GM21723 (cell line): ENCODE measurements at regions not wholly inside any gene's neighbourhood (a gene's known extent, or its start where the extent isn't known, plus 50 kb on each side); places are given as distances from the start of the nearest gene placed in this dataset.
"Not testable (repeated sequence)": the region's sequence is repeated elsewhere in the genome, so short reads cannot be mapped to it uniquely, and the experiment has no call there.

Experiments used
- ATAC-seq: cut with Tn5 transposase; IDR thresholded peaks from one replicate; pipeline ENCODE4 v1.9.1; 2021; ENCODE audit warnings: mild to moderate bottlenecking, moderate library complexity; ENCODE audit not compliant: unreplicated experiment

GRCh38 chr6:119533603-119534279 lies 184.2 kb upstream of the MAN1A1 start:
- peak; percentile 68 for ATAC-seq

GRCh38 chr6:119527231-119527578 lies 177.6 kb upstream of the MAN1A1 start:
- ATAC-seq: no peak

DNA sequence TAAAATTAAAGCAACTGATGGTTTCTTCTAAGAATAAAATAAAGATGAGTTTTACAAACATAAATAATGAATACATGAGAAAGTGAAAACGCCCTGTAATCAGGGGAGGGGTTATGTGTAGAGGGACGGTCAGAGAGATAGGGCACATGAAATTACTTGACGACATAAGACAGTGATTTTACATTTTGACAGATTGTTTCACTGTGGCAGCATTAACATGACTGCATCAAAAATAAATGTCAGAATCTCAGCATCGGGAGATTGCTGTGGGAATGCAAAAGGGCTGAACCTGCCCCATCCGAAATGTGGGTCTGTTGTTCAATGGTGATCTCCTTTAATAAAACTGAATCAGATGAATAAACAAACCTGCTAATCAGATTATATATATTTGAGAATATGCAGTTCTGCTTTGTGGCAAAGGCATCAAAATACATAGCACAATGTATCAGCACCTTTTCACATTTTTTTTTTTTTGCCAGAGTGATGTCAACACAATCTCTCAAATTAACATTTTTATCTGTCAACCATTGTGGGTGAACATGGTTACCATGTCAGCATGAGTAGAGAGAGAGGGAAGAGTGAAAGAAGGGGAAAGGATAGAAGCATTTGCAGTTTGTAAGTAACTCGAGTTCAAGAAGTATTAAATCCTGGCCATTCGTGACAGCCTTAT lies 177.1 kb upstream of the MAN1A1 start:
- no peak for ATAC-seq

DNA sequence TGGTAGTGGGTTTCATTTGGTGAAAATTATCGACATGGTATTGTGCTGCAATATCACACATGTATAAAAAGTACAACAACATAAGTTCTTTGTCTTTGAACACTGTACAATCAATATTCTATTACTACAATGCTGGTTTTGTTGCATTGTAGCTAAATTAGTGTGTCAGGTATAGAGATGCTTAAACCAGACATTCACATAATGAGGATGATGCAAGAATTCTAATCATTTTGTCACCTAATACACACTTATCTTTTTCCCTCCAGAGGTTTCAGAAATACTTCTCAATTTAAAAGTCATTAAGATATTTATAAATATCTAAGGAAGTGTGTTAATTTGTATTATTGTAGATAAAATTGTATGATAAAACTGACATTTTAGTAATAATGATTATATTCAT lies 174.8 kb upstream of the MAN1A1 start:
- ATAC-seq: no peak

DNA sequence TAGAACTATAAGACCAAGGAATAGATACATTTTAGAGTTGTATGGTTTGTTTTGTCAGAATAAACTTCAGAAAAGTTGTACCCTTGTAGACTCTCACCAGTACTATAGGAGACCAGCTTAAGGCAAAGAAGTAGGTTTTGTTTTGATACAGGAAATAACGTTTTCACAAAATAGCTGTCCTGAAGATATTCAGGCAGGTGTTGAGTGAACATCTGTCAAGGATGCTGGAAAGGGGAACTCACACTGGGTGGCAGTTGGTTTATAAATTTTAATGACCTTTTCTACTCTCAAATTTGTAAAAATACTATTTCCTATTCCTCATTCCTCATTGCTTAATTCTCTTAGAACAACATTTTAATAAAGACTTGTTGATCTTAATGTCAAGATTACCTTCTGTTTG lies 174.0 kb upstream of the MAN1A1 start:
- no peak for ATAC-seq

- ATAC-seq: no peak
These were observed 171.7 kb upstream of the MAN1A1 start for GRCh38 chr6:119521251-119521650.

DNA sequence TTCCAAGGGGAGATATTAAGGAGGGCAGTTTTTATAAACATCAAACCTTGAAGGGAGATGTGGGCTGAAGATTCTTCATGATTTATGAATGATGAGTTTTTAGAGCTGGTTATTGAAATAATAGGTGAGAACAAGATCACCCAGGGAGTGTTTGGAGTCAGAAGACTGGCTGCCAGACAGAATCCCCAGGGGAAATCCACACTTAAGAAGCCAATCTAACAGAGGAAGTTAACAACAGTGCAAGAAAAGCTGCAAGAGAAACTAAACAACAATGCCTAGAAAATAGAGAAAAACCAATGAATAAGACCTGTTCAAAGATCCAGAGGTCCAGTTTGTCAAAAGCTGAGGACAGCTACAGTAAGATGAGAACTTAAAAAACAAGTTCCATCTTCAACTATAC lies 167.9 kb upstream of the MAN1A1 start:
- peak; percentile 79 for ATAC-seq

GRCh38 chr6:119514345-119514744 lies 164.8 kb upstream of the MAN1A1 start:
- ATAC-seq: no peak

DNA sequence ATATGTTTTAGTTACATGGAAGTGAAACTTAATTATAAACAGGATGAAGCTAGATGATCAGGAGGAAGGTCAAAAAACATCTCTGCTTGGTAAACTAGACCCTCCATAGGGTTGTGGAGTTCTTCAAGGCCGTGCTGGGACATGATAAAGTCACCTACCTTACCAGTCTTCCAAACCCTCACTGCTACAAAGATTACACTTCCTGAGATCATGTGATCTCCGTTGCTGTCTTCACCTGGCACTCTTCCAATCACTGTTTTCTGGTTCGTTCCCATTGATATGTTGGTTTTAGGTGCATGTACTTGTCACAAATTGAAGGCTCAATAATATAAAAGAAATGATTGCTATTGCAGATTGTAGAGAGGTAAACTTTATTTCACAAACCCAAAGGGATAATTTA lies 161.5 kb upstream of the MAN1A1 start:
- ATAC-seq: no peak

GRCh38 chr6:119510246-119510645 lies 160.7 kb upstream of the MAN1A1 start:
- no peak for ATAC-seq

GRCh38 chr6:119506631-119507174 lies 157.1 kb upstream of the MAN1A1 start:
- ATAC-seq: no peak

DNA sequence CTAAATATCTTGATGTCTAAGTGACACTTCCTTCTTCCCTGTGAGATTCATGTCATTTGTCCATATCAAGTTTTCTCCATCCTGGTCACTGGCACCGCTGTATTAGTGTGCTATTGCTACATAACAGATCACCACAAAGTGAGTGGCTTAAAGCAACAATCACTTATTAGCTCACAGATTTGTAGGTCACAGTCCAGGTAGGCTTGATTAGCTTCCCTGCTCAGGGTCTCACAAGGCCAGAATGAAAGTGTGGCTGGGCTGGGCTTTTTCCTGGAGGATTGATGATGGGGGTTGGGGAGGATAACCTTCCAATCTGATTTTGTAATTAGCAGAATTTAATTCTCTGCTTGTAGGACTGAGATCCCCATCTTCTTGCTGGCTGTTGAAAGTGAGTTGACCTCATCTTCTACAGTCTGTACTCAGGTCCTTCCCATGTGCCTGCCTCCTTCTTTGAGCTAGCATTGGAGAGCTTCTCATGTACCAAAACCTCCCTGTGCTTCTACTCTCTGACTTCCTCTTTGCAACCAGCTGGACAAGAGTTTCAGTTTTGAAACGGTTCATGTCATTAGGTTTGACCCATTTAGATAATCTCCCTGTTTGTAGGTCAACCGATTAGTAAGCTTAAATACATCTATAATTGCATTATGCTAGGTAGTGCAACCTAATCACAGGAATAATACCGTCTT lies 152.4 kb upstream of the MAN1A1 start:
- peak; percentile 69 for ATAC-seq

DNA sequence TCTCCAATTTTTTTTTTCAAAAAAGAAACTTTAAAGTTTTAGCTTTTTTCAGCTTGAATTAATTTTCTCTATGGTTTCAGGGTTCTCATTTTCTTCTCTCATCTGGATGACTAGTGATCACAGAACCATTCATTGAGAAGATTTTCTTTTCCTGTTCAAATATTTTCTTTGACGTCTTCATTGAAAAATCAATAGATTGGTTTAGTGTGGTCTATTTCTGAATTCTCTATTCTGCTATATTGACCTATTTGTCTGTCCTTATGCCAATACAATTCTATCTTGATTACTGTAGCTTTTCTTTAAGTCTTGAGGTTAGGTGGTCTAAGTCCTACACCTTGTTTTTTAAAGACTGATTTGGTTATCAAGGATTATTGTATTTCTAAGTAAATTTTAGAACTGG lies 150.2 kb upstream of the MAN1A1 start:
- ATAC-seq: no peak

- no peak for ATAC-seq
These were observed 148.6 kb upstream of the MAN1A1 start for GRCh38 chr6:119497988-119498727.

DNA sequence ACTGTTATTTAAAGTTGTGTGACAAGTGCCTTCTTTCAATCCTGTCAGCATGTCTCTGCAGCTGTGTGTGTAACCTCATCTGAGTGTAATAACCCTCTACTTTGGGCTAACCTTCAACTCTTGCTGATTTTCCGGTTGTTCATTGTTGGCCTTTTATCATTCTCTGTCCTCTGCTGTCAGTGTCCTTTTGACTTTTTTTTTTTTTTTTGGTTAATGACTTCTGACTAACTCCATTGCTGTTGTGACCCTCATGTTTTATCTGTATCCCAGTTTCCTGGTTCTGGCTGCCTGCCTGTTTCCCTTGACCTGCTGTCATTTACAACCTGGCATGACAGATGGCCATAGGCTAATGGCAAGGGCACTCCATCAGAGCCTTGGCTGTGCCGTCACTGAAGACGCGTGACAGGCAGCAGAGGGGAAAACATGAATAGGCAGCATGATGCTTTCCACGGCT lies 145.7 kb upstream of the MAN1A1 start:
- no peak for ATAC-seq

GRCh38 chr6:119493980-119494379 lies 144.4 kb upstream of the MAN1A1 start:
- ATAC-seq: no peak

DNA sequence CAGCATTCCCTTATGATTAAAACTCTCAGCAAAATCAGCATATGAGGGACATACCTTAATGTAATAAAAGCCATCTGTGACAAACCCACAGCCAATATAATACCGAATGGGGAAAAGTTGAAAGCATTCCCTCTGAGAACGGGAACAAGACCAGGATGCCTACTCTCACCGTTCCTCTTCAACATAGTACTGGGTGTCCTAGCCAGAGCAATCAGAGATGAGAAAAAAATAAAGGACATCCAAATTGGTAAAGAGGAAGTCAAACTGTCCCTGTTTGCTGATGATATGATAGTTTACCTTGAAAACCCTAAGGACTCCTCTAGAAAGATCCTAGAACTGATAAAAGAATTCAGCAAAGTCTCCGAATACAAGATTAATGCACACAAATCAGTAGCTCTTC lies 141.6 kb upstream of the MAN1A1 start:
- not testable (repeated sequence) for ATAC-seq

- ATAC-seq: not testable (repeated sequence)
These were observed 140.5 kb upstream of the MAN1A1 start for GRCh38 chr6:119490050-119490449.

- ATAC-seq: no peak
These were observed 135.0 kb upstream of the MAN1A1 start for GRCh38 chr6:119484598-119484997.

- no peak for ATAC-seq
These were observed 134.3 kb upstream of the MAN1A1 start for GRCh38 chr6:119483908-119484307.

DNA sequence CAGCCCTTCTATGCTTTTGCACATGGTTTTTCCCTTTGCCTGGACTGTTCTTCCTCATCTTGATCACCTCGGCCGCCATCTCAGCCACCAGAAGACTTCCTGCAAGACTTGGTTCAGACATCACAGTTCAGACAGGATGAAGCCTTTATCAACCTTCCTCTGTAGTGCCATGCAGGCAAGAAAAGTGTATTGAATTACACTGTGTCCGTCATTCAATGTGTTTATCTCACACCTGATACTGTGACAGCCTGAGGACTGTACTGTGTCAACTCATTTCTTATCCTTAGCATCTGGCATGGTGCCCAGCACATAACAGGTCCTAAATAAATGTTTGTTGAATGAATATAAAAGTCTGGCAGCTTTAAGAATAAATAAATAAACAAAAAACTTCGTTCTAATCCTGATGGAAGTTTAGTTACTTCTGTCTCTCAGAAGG lies 133.3 kb upstream of the MAN1A1 start:
- no peak for ATAC-seq
